CD4-positive, alpha-beta T cell treated with Interleukin-2 at 100 ng/mL for 4 hours (primary cell): ENCODE measurements at regions not wholly inside any gene's neighbourhood (a gene's known extent, or its start where the extent isn't known, plus 50 kb on each side); places are given as distances from the start of the nearest gene placed in this dataset.
"Not testable (repeated sequence)": the region's sequence is repeated elsewhere in the genome, so short reads cannot be mapped to it uniquely, and the experiment has no call there.

ENCODE experiments used
- DNase-seq: peaks from one replicate; pipeline ENCODE4 v3.0.0-alpha.2; 2020; ENCODE audit warnings: low spot score

GRCh38 chr7:50251765-50252164 is 52.8 kb upstream of the IKZF1 start:
- no peak for DNase-seq

GRCh38 chr7:50246551-50246950 is 58.0 kb upstream of the IKZF1 start:
- no peak for DNase-seq

GRCh38 chr7:50242111-50242510 is 62.4 kb upstream of the IKZF1 start:
- not testable (repeated sequence) for DNase-seq

- peak; percentile 40 for DNase-seq
Observed at GRCh38 chr7:50240699-50241098, 63.8 kb upstream of the IKZF1 start.

- DNase-seq, result no peak
Observed at GRCh38 chr7:50229964-50230363, 74.6 kb upstream of the IKZF1 start.

GRCh38 chr7:50228148-50228547 is 76.4 kb upstream of the IKZF1 start:
- no peak for DNase-seq

- DNase-seq, result peak; percentile 43
Observed at GRCh38 chr7:50227726-50228125, 76.8 kb upstream of the IKZF1 start.

- DNase-seq, result no peak
Observed at GRCh38 chr7:50226669-50227068, 77.8 kb upstream of the IKZF1 start.

- no peak for DNase-seq
Observed at GRCh38 chr7:50226145-50226544, 78.4 kb upstream of the IKZF1 start.

- no peak for DNase-seq
Observed at GRCh38 chr7:50221433-50221832, 83.1 kb upstream of the IKZF1 start.

- no peak for DNase-seq
Observed at GRCh38 chr7:50221028-50221427, 83.5 kb upstream of the IKZF1 start.

GRCh38 chr7:50220273-50220672 is 84.2 kb upstream of the IKZF1 start:
- DNase-seq, result no peak

- DNase-seq, result no peak
Observed at GRCh38 chr7:50217821-50218281, 86.7 kb upstream of the IKZF1 start.

GRCh38 chr7:50217401-50217800 is 87.1 kb upstream of the IKZF1 start:
- no peak for DNase-seq

GRCh38 chr7:50216626-50217025 is 87.9 kb upstream of the IKZF1 start:
- no peak for DNase-seq

GRCh38 chr7:50214771-50215170 is 89.7 kb upstream of the IKZF1 start:
- no peak for DNase-seq

- no peak for DNase-seq
Observed at GRCh38 chr7:50214126-50214670, 90.3 kb upstream of the IKZF1 start.

GRCh38 chr7:50213622-50214017 is 90.9 kb upstream of the IKZF1 start:
- DNase-seq, result no peak

GRCh38 chr7:50212666-50213621 is 91.6 kb upstream of the IKZF1 start:
- DNase-seq, result no peak

- no peak for DNase-seq
Observed at GRCh38 chr7:50212016-50212325, 92.5 kb upstream of the IKZF1 start.

GRCh38 chr7:50211130-50212015 is 93.1 kb upstream of the IKZF1 start:
- DNase-seq, result no peak

- no peak for DNase-seq
Observed at GRCh38 chr7:50210706-50211115, 93.8 kb upstream of the IKZF1 start.
